ENCODE measurements at regions not wholly inside any gene's neighbourhood (a gene's known extent, or its start where the extent isn't known, plus 50 kb on each side); places are given as distances from the start of the nearest gene placed in this dataset.
"Not testable (repeated sequence)": the region's sequence is repeated elsewhere in the genome, so short reads cannot be mapped to it uniquely, and the experiment has no call there.

- no peak for DNase-seq (ENCODE audit: low read depth)
Measured at GRCh38 chr17:72175787-72176515, 55.1 kb downstream of the SOX9 start.

GRCh38 chr17:72176516-72176851 is 55.7 kb downstream of the SOX9 start:
- DNase-seq (ENCODE audit: low read depth) = no peak

- no peak for DNase-seq (ENCODE audit: low read depth)
Measured at GRCh38 chr17:72176951-72177660, 56.3 kb downstream of the SOX9 start.

- no peak for DNase-seq (ENCODE audit: low read depth)
Measured at GRCh38 chr17:72177738-72178137, 56.9 kb downstream of the SOX9 start.

GRCh38 chr17:72182371-72182873 is 61.6 kb downstream of the SOX9 start:
- DNase-seq (ENCODE audit: low read depth) = no peak

GRCh38 chr17:72183194-72183685 is 62.4 kb downstream of the SOX9 start:
- DNase-seq (ENCODE audit: low read depth) = no peak

- no peak for DNase-seq (ENCODE audit: low read depth)
Measured at GRCh38 chr17:72184805-72185204, 64.0 kb downstream of the SOX9 start.

GRCh38 chr17:72185564-72185963 is 64.7 kb downstream of the SOX9 start:
- no peak for DNase-seq (ENCODE audit: low read depth)

- DNase-seq (ENCODE audit: low read depth) = no peak
Measured at GRCh38 chr17:72187556-72187955, 66.7 kb downstream of the SOX9 start.

- DNase-seq (ENCODE audit: low read depth) = no peak
Measured at GRCh38 chr17:72188801-72189200, 68.0 kb downstream of the SOX9 start.

- no peak for DNase-seq (ENCODE audit: low read depth)
Measured at GRCh38 chr17:72189768-72190593, 69.2 kb downstream of the SOX9 start.

- no peak for DNase-seq (ENCODE audit: low read depth)
Measured at GRCh38 chr17:72191356-72191755, 70.5 kb downstream of the SOX9 start.

- no peak for DNase-seq (ENCODE audit: low read depth)
Measured at GRCh38 chr17:72191921-72192799, 71.3 kb downstream of the SOX9 start.

- DNase-seq (ENCODE audit: low read depth) = no peak
Measured at GRCh38 chr17:72192800-72193192, 72.0 kb downstream of the SOX9 start.

GRCh38 chr17:72193391-72194106 is 72.7 kb downstream of the SOX9 start:
- no peak for DNase-seq (ENCODE audit: low read depth)

GRCh38 chr17:72194107-72194440 is 73.3 kb downstream of the SOX9 start:
- DNase-seq (ENCODE audit: low read depth) = not testable (repeated sequence)

- DNase-seq (ENCODE audit: low read depth) = no peak
Measured at GRCh38 chr17:72199256-72199655, 78.4 kb downstream of the SOX9 start.

GRCh38 chr17:72204742-72205141 is 83.9 kb downstream of the SOX9 start:
- no peak for DNase-seq (ENCODE audit: low read depth)

GRCh38 chr17:72205357-72205756 is 84.5 kb downstream of the SOX9 start:
- no peak for DNase-seq (ENCODE audit: low read depth)

- no peak for DNase-seq (ENCODE audit: low read depth)
Measured at GRCh38 chr17:72205822-72206221, 85.0 kb downstream of the SOX9 start.

GRCh38 chr17:72206376-72206775 is 85.6 kb downstream of the SOX9 start:
- DNase-seq (ENCODE audit: low read depth) = no peak

Data from stimulated activated CD8-positive, alpha-beta memory T cell treated with anti-CD3 and anti-CD28 coated beads, Interleukin-12 subunit alpha, Interleukin-12 subunit beta, amount 100 ng/mL, for 4 hours (primary cell).